Choroid plexus epithelial cell (primary cell): ENCODE measurements at regions not wholly inside any gene's neighbourhood (a gene's known extent, or its start where the extent isn't known, plus 50 kb on each side); places are given as distances from the start of the nearest gene placed in this dataset.

Source experiments
- DNase-seq: peaks from one replicate; pipeline ENCODE4 v3.0.0-alpha.2; 2010; ENCODE audit warnings: low read depth
- H3K4me3 ChIP-seq: 2 replicates; pipeline ENCODE4 v1.5.1; 2011; ENCODE audit warnings: low read depth, mild to moderate bottlenecking, control low read depth, low read length, moderate library complexity
- TF ChIP-seq, protein P1 (sequence below): conservative IDR thresholded peaks from 2 replicates; pipeline ENCODE4 v1.5.1; 2011; ENCODE audit warnings: low read depth, mild to moderate bottlenecking, control low read depth, inconsistent platforms, low read length, moderate library complexity

DNA sequence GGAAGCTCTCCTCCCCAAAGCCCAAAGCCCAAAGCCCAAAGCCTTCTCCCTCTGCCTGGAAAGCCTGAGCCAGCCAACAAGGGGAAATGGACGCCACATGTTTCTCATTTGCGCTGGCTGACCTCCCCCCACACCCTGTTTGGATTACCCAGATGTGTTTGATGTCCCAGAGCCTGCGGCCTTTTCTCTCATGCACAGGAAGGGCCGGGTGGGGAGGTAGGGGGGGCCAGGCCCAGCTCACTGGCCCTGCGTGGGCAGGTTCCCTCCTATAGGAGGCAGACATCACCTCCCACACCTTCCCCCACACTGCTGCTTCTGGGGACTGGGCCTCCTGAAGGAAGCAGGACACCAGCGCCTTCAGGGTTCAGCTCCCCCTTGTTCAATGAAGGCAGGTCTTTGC is 116.3 kb downstream of the NAV1 start:
- DNase-seq = peak; percentile 50
- TF ChIP-seq, protein P1, sequence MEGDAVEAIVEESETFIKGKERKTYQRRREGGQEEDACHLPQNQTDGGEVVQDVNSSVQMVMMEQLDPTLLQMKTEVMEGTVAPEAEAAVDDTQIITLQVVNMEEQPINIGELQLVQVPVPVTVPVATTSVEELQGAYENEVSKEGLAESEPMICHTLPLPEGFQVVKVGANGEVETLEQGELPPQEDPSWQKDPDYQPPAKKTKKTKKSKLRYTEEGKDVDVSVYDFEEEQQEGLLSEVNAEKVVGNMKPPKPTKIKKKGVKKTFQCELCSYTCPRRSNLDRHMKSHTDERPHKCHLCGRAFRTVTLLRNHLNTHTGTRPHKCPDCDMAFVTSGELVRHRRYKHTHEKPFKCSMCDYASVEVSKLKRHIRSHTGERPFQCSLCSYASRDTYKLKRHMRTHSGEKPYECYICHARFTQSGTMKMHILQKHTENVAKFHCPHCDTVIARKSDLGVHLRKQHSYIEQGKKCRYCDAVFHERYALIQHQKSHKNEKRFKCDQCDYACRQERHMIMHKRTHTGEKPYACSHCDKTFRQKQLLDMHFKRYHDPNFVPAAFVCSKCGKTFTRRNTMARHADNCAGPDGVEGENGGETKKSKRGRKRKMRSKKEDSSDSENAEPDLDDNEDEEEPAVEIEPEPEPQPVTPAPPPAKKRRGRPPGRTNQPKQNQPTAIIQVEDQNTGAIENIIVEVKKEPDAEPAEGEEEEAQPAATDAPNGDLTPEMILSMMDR = peak; percentile 31
- H3K4me3 ChIP-seq = no peak overlapping the region

- no peak overlapping the region for H3K4me3 ChIP-seq
- TF ChIP-seq, protein P1 = no peak
- no peak for DNase-seq
Observed at GRCh38 chr1:201655910-201656309, 117.0 kb downstream of the NAV1 start.

GRCh38 chr1:201656311-201657032 is 117.5 kb downstream of the NAV1 start:
- DNase-seq = peak; percentile 64
- TF ChIP-seq, protein P1 = no peak
- no peak overlapping the region for H3K4me3 ChIP-seq

DNA sequence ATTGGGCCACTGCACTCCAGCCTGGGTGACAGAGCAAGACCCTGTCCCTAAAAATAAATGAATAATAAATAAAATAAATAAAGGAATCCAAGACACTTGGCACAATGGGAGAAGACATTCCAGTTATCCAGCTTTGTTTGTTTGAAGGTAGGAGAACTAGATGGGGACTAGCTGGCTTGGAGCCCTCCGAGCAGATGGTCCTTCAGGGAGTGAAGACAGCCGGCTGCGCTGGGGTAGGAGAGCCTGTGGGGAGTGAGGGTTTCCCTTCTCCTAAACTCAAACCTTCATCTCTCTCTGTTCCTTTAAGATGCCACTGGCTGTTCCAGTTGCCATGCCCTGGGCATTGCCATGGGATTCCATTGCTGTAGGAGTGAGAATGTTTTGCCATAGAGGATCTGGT is 120.6 kb downstream of the NAV1 start:
- no peak overlapping the region for H3K4me3 ChIP-seq
- no peak for DNase-seq
- TF ChIP-seq, protein P1 = no peak

- TF ChIP-seq, protein P1 = no peak
Observed at GRCh38 chr1:201660931-201661822, 122.2 kb downstream of the NAV1 start.

GRCh38 chr1:201661823-201662359 is 123.0 kb downstream of the NAV1 start:
- H3K4me3 ChIP-seq = no peak overlapping the region
- TF ChIP-seq, protein P1 = no peak
- no peak for DNase-seq

More at GRCh38 chr1:201660931-201661822, 122.2 kb downstream of the NAV1 start:
- DNase-seq = peak; percentile 34
- H3K4me3 ChIP-seq = no peak overlapping the region
